ENCODE measurements at regions not wholly inside any gene's neighbourhood (a gene's known extent, or its start where the extent isn't known, plus 50 kb on each side); places are given as distances from the start of the nearest gene placed in this dataset.
"Not testable (repeated sequence)": the region's sequence is repeated elsewhere in the genome, so short reads cannot be mapped to it uniquely, and the experiment has no call there.

DNA sequence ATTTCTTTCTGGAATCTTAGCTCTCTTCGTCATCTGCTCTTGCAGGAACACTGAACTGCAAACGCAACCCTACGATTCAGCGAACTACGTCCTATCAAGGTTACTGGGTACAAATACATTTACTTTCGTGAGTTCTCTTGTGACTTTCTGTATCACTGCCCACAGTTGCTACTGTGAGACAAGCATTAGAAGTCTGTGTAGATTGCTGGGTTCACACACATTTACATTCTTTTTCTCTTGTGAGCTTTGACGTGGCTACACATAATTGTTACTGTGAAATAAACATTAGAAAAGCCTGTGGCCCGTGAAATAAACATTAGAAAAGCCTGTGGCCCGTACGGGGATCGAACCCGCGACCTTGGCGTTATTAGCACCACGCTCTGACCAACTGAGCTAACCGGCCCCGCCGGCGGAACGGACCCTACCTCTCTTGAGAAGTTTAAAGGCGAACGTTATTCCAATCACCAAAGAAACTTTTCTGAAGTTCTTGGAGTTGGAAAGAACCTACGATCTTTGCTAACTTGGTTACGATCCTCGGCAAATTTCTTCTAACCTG, 61.2 kb upstream of the ZNF322 start:
- POLR2A ChIA-PET, CTCF ChIA-PET: not testable (repeated sequence)
- no CpG with 5 or more reads among the region's 25 CpGs for WGBS (ENCODE audit: low lambda C conversion rate)

DNA sequence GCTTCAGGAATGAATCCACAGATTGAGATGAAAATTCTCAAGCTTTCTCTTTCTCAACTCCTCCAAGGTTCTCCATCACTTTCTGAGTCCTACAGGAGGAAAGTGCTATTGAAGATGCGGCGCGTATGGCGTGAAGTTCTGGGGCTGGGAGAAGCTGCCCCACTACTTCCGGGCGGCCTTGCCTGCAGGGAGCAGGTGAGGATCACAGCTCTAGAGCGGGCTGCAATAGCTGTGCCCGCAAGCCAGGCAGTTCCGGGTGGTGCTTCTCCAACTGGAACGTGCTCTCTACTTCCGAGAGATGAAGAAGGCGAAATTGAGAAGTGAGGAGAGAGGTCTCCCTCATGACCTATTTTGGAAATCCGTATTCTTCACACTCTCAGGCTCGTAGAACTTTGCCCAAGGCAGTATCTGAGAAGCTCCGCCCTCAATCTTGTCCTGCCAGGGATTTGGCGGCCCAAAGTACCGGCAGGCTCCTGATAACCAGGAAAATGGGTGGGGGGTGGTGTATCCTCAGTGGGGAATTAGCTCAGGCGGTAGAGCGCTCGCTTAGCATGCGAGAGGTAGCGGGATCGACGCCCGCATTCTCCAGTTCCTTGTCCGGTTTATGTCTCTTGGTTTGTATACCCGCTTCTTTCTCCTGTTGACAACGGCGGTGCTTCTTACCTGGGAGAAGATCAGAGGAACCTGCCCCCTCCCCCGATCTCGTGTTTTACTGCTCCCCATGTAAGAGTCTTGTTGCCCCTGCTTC, 70.6 kb upstream of the ZNF322 start:
- POLR2A ChIA-PET; H3K4me2 ChIP-seq; H3K4me1 ChIP-seq (ENCODE audit: control insufficient read depth in 1 of 2, insufficient read depth in 2 of 2, low read depth in 1 of 2, low read length in 1 of 2); H3K27ac ChIP-seq (ENCODE audit: low read depth in 2 of 2, low read length in 1 of 2); H3K36me3 ChIP-seq (replicated peaks in 1 of 2; ENCODE audit: control insufficient read depth in 1 of 2, insufficient read depth in 2 of 2, low read length in 1 of 2); H4K20me1 ChIP-seq (ENCODE audit: insufficient read depth); CTCF ChIA-PET; H3F3A ChIP-seq (replicated peaks; ENCODE audit: insufficient read depth); H3K9me2 ChIP-seq; H2AFZ ChIP-seq (ENCODE audit: low read depth); H3K9ac ChIP-seq; H3K9me3 ChIP-seq; H3K79me2 ChIP-seq (ENCODE audit: insufficient read depth); H3K27me3 ChIP-seq (ENCODE audit: insufficient read depth); DNase-seq; H3K4me3 ChIP-seq (ENCODE audit: low read depth in 2 of 2, low read length in 1 of 2): not testable (repeated sequence)
- WGBS (ENCODE audit: low lambda C conversion rate), result no CpG with 5 or more reads among the region's 31 CpGs

More for the DNA sequence above, 61.2 kb upstream of the ZNF322 start:
- not testable (repeated sequence) for H2AFZ ChIP-seq (ENCODE audit: low read depth); DNase-seq; H3K4me2 ChIP-seq; H3K4me3 ChIP-seq (ENCODE audit: low read depth in 2 of 2, low read length in 1 of 2); H3K79me2 ChIP-seq (ENCODE audit: insufficient read depth); H3F3A ChIP-seq (replicated peaks; ENCODE audit: insufficient read depth); H3K9me2 ChIP-seq; H3K27me3 ChIP-seq (ENCODE audit: insufficient read depth); H3K36me3 ChIP-seq (replicated peaks in 1 of 2; ENCODE audit: control insufficient read depth in 1 of 2, insufficient read depth in 2 of 2, low read length in 1 of 2); H3K9me3 ChIP-seq; H3K4me1 ChIP-seq (ENCODE audit: control insufficient read depth in 1 of 2, insufficient read depth in 2 of 2, low read depth in 1 of 2, low read length in 1 of 2); H4K20me1 ChIP-seq (ENCODE audit: insufficient read depth); H3K9ac ChIP-seq; H3K27ac ChIP-seq (ENCODE audit: low read depth in 2 of 2, low read length in 1 of 2)

DNA sequence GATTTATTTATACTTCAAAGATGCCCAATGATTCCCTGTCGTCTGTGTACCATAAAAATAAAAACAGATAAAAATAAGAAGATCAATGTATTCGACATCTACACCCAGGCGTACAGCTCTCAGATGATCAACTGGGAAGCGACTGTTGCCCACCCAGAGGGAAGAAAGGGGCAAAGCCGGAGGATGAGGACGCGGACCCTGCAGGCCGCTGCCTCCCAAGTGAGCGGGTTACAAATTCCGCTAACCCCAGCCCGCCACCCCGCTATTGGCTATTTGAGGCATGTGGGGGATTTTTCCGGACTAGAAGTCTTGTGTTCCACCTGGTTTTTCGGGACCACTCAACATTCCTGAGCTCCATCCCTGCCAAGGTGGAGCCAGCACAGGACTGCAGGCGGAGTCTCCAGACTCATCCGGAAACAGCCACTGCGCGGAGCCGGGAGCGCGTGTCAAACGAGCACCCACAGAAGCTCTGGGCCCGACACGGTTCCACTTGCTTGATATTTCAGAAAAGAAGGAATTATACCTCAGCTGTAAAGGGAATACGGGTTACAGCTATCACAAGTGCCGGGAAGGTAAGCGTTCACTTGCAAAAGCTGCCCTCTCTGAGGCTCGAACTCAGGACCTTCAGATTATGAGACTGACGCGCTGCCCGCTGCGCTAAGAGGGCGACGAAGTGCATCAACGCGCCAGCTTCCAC, 75.4 kb upstream of the ZNF322 start:
- WGBS (ENCODE audit: low lambda C conversion rate), result no CpG with 5 or more reads among the region's 36 CpGs
- H2AFZ ChIP-seq (ENCODE audit: low read depth); H3K9me2 ChIP-seq; H3K9ac ChIP-seq; H3K27ac ChIP-seq (ENCODE audit: low read depth in 2 of 2, low read length in 1 of 2); H3K9me3 ChIP-seq; H3F3A ChIP-seq (replicated peaks; ENCODE audit: insufficient read depth); POLR2A ChIA-PET; H3K27me3 ChIP-seq (ENCODE audit: insufficient read depth); H3K79me2 ChIP-seq (ENCODE audit: insufficient read depth); CTCF ChIA-PET; H4K20me1 ChIP-seq (ENCODE audit: insufficient read depth); H3K36me3 ChIP-seq (replicated peaks in 1 of 2; ENCODE audit: control insufficient read depth in 1 of 2, insufficient read depth in 2 of 2, low read length in 1 of 2); H3K4me3 ChIP-seq (ENCODE audit: low read depth in 2 of 2, low read length in 1 of 2); DNase-seq; H3K4me2 ChIP-seq; H3K4me1 ChIP-seq (ENCODE audit: control insufficient read depth in 1 of 2, insufficient read depth in 2 of 2, low read depth in 1 of 2, low read length in 1 of 2): not testable (repeated sequence)

DNA sequence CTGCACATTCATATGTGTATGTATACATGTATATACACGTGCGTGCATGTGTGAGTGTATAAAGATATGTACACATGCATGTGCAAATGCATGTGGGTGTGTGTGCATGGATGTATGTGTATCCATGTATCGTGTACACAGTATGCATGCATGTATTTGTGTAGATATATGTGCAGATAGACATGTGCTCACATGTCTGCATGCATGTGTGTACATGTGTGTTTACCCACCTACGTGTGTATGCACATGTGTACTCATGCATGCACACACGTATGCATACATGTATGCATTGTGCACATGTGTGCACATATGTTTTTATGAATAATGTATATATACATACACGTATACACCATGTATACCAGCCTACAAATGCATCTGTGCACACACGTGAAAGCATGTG, 80.3 kb upstream of the ZNF322 start:
- TF ChIP-seq YY1 (IDR thresholded peaks at IDR 0.05; ENCODE audit: low read depth), result no peak
- no peak for TF ChIP-seq MEF2A (IDR thresholded peaks at IDR 0.05; ENCODE audit: borderline replicate concordance, low read depth)
- TF ChIP-seq, protein P1, sequence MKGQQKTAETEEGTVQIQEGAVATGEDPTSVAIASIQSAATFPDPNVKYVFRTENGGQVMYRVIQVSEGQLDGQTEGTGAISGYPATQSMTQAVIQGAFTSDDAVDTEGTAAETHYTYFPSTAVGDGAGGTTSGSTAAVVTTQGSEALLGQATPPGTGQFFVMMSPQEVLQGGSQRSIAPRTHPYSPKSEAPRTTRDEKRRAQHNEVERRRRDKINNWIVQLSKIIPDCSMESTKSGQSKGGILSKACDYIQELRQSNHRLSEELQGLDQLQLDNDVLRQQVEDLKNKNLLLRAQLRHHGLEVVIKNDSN (IDR thresholded peaks at IDR 0.05; ENCODE audit: borderline replicate concordance, low read depth), result no peak
- TF ChIP-seq GABPA (IDR thresholded peaks at IDR 0.05; ENCODE audit: low read depth), result no peak
- Histone ChIP-seq H3K79me2 (ENCODE audit: insufficient read depth) (no peaks in the 10 kb centered on the region), H3K4me3 (ENCODE audit: low read depth in 2 of 2, low read length in 1 of 2) (no peak overlapping the region), H3K36me3 (replicated peaks in 1 of 2; ENCODE audit: control insufficient read depth in 1 of 2, insufficient read depth in 2 of 2, low read length in 1 of 2) (no peaks in the 10 kb centered on the region), H3K4me1 (ENCODE audit: control insufficient read depth in 1 of 2, insufficient read depth in 2 of 2, low read depth in 1 of 2, low read length in 1 of 2) (no peaks in the 10 kb centered on the region; a peak in 1 of 4 replicates), H3K9ac (no peak overlapping the region), H3K27me3 (ENCODE audit: insufficient read depth) (no peaks in the 10 kb centered on the region), H3K9me3 (no peaks in the 10 kb centered on the region), H3K4me2 (no peak overlapping the region), H2AFZ (ENCODE audit: low read depth) (no peak overlapping the region), H3K9me2 (no peaks in the 10 kb centered on the region), H3F3A (replicated peaks; ENCODE audit: insufficient read depth) (peaks cover 14% of the 10 kb centered on the region), H3K27ac (ENCODE audit: low read depth in 2 of 2, low read length in 1 of 2) (no peak overlapping the region), H4K20me1 (ENCODE audit: insufficient read depth) (no peaks in the 10 kb centered on the region)
- 30% methylated on average over 7 of the region's 7 CpGs for WGBS (ENCODE audit: low lambda C conversion rate)
- no peak for DNase-seq
- CTCF ChIA-PET, result no interaction called here
- POLR2A ChIA-PET, result no interaction called here
